K562 (cell line): ENCODE measurements at regions not wholly inside any gene's neighbourhood (a gene's known extent, or its start where the extent isn't known, plus 50 kb on each side); places are given as distances from the start of the nearest gene placed in this dataset.

Experiments
- ATAC-seq: fragments of 200-7000 bp; cut with Tn5 transposase; 3 replicates; pipeline ENCODE4 v1.9.1; 2020; ENCODE audit warnings: moderate library complexity
- BruUV-seq: library from RNA; stranded (reverse); fragments of 400-500 nt; replicated peaks from 2 replicates; lab custom pipeline; 2021; lab: Mats Ljungman, UMichigan
- CTCF ChIA-PET: fragments of 300-600 bp; formaldehyde crosslinking; extraction: SDS; loops from one replicate; lab custom pipeline; 2021; ENCODE audit warnings: low intra/inter-chr PET ratio; lab: Yijun Ruan, JAX
- POLR2A ChIA-PET: fragments of 300-600, 350-650 bp; sonication (Branson Sonifier 250); formaldehyde crosslinking; extraction: SDS; loops from one replicate; lab custom pipeline; 2021; ENCODE audit warnings: antibody characterized with exemption, inconsistent platforms; lab: Yijun Ruan, JAX
- DNase-seq, 4 experiments: peaks; one replicate each; pipeline versions ENCODE4 v3.0.0 to v3.0.0-alpha.2; 2011 to 2018; ENCODE audit warnings: low spot score in 3 of 4, mixed read lengths in 3 of 4; ENCODE audit errors: extremely low read depth in 1 of 4
- FAIRE-seq: peaks from 2 replicates; lab custom pipeline; 2011; peaks lifted over from hg19 to GRCh38; lab: Jason Lieb, UNC
- H2AFZ ChIP-seq: 2 replicates; pipeline ENCODE4 v1.6.0; 2011; ENCODE audit warnings: low read depth, low read length, control low read depth, inconsistent platforms
- H3K27ac ChIP-seq: fragments of 200-600 bp; 3 replicates; pipeline ENCODE4 v1.8.0; 2011; ENCODE audit warnings: low read depth, mild to moderate bottlenecking, control low read depth, inconsistent platforms, low read length, moderate library complexity, mixed read lengths; ENCODE audit errors: extremely low read depth
- H3K27me3 ChIP-seq, 2 experiments: fragments of 300-600 bp in 1 of 2; 2 replicates in 1 of 2; 3 replicates in 1 of 2; pipeline versions ENCODE4 v1.6.0 to v1.8.0; 2011; ENCODE audit warnings: inconsistent platforms in 2 of 2, low read length in 2 of 2, mild to moderate bottlenecking in 1 of 2, mixed read lengths in 1 of 2, moderate library complexity in 1 of 2; ENCODE audit not compliant: control insufficient read depth in 2 of 2, insufficient read depth in 2 of 2
- H3K36me3 ChIP-seq: fragments of 300-600 bp; 3 replicates; pipeline ENCODE4 v1.8.0; 2011; ENCODE audit warnings: mild to moderate bottlenecking, low read length, inconsistent platforms; ENCODE audit not compliant: control insufficient read depth, insufficient read depth
- H3K4me1 ChIP-seq, 2 experiments: fragments of 200-600 bp in 1 of 2; replicated peaks in 1 of 2; 2 replicates in 1 of 2; 3 replicates in 1 of 2; pipeline versions ENCODE4 v1.5.1 to v1.8.0; 2011; ENCODE audit warnings: inconsistent platforms in 2 of 2, low read length in 2 of 2, mild to moderate bottlenecking in 1 of 2, mixed read lengths in 1 of 2, moderate library complexity in 1 of 2; ENCODE audit not compliant: control insufficient read depth in 2 of 2, insufficient read depth in 2 of 2
- H3K4me2 ChIP-seq: 2 replicates; pipeline ENCODE4 v1.6.1; 2011; ENCODE audit warnings: low read length, control low read depth, inconsistent platforms, mixed read lengths; ENCODE audit not compliant: insufficient read depth
- H3K4me3 ChIP-seq: fragments of 200-600 bp; sonication (generic), shearing (Covaris generic); 2 replicates; pipeline ENCODE4 v1.5.1; 2016; ENCODE audit warnings: control low read depth, inconsistent platforms
- H3K79me2 ChIP-seq: fragments of 200-600 bp; 3 replicates; pipeline ENCODE4 v1.8.0; 2011; ENCODE audit warnings: low read length, inconsistent platforms; ENCODE audit not compliant: control insufficient read depth, insufficient read depth
- H3K9ac ChIP-seq, 2 experiments: 2 replicates each; pipeline versions ENCODE4 v1.6.0 to v1.6.1; 2011; ENCODE audit warnings: low read depth in 2 of 2, low read length in 2 of 2, control low read depth in 1 of 2, inconsistent platforms in 1 of 2, mild to moderate bottlenecking in 1 of 2, mixed read lengths in 1 of 2; ENCODE audit not compliant: insufficient read depth in 1 of 2
- H3K9me1 ChIP-seq: one replicate; pipeline ENCODE4 v1.6.0; 2011; ENCODE audit warnings: inconsistent platforms, mild to moderate bottlenecking, low read length, moderate library complexity; ENCODE audit not compliant: control insufficient read depth, insufficient read depth
- H3K9me3 ChIP-seq: replicated peaks from 2 replicates; pipeline ENCODE4 v1.5.1; 2011; ENCODE audit warnings: low read depth, low read length, inconsistent platforms; ENCODE audit not compliant: control insufficient read depth, insufficient read depth
- H4K20me1 ChIP-seq: replicated peaks from 2 replicates; pipeline ENCODE4 v1.6.1; 2011; ENCODE audit warnings: low read length, inconsistent platforms, mixed read lengths; ENCODE audit not compliant: control insufficient read depth, insufficient read depth
- HDGF ChIP-seq: fragments of 450-650 bp; IDR thresholded peaks from 2 replicates; pipeline ENCODE4 v1.6.1; 2016
- MAFF ChIP-seq: IDR thresholded peaks from 2 replicates; pipeline ENCODE4 v1.6.1; 2012; ENCODE audit warnings: low read length, improper control_type of control experiment
- MEF2D ChIP-seq: conservative IDR thresholded peaks from 2 replicates; pipeline ENCODE4 v1.6.1; 2016; ENCODE audit warnings: low read depth, missing genetic modification characterization, missing compliant biosample characterization
- NCOR1 ChIP-seq: fragments of 450-650 bp; IDR thresholded peaks from 2 replicates; pipeline ENCODE4 v1.6.1; 2016; ENCODE audit warnings: mild to moderate bottlenecking, moderate library complexity
- PHF8 ChIP-seq: fragments of 200-600 bp; sonication (generic); IDR thresholded peaks from 2 replicates; pipeline ENCODE4 v1.6.1; 2012; ENCODE audit warnings: mixed run types, mild to moderate bottlenecking, inconsistent platforms, low read length, moderate library complexity, borderline replicate concordance
- ZNF316 ChIP-seq: fragments of 450-650 bp; IDR thresholded peaks from 2 replicates; pipeline ENCODE4 v1.6.1; 2016
- ZNF707 ChIP-seq: fragments of 250-450 bp; sonication (Bioruptor Pico); conservative IDR thresholded peaks from 2 replicates; pipeline ENCODE4 v1.8.0; 2022; ENCODE audit warnings: inconsistent platforms, mild to moderate bottlenecking, moderate library complexity
- in situ Hi-C: fragments of 300-500 bp; cut with MboI; formaldehyde crosslinking; loops from 4 replicates; pipeline ENCODE4 v1.15.0; 2018; ENCODE audit warnings: inconsistent platforms, mixed read lengths
- intact Hi-C: fragments of 100-400 bp; cut with micrococcal nuclease; formaldehyde crosslinking; loops from 2 replicates; pipeline ENCODE4 v1.14.2; 2022
- TF ChIP-seq, protein P1 (sequence below): sonication (generic); formaldehyde crosslinking; IDR thresholded peaks from 2 replicates; pipeline ENCODE4 v1.9.0; 2022; ENCODE audit warnings: mild to moderate bottlenecking, missing genetic modification reagents
- TF ChIP-seq, protein P2 (sequence below): sonication (generic); formaldehyde crosslinking; IDR thresholded peaks from 2 replicates; pipeline ENCODE4 v1.8.0; 2022; ENCODE audit warnings: mild to moderate bottlenecking, missing genetic modification reagents, borderline replicate concordance
- TF ChIP-seq, protein P3 (sequence below): fragments of 200-800 bp; sonication (Bioruptor generic); IDR thresholded peaks from 2 replicates; pipeline ENCODE4 v1.6.1; 2017; ENCODE audit warnings: missing genetic modification characterization, missing compliant biosample characterization
- TF ChIP-seq, protein P4 (sequence below): fragments of 450-650 bp; IDR thresholded peaks from 2 replicates; pipeline ENCODE4 v1.6.1; 2016; ENCODE audit warnings: low read depth

DNA sequence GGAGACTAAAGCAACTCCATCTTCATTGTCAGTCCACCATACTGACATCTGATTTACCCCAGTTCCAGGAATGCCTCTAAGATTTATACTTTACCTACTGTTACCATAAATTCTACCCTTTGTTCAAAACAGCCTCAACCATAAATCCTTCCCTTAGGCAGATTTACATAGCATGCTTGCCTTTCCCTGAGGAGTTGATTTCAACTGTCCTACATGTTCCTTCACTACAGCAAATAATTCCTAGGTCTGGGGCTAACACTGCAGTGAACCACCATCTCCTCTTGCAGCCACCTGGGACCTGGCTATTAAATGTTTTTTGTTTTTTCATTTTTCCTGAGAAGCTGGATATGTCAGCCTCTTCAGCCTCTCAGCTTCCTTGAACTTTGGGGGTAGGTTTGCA lies 166.9 kb upstream of the PDE4D start:
- in situ Hi-C loops = no loop called here
- H2AFZ ChIP-seq = no peak overlapping the region
- POLR2A ChIA-PET = no interaction called here
- TF ChIP-seq, protein P1, sequence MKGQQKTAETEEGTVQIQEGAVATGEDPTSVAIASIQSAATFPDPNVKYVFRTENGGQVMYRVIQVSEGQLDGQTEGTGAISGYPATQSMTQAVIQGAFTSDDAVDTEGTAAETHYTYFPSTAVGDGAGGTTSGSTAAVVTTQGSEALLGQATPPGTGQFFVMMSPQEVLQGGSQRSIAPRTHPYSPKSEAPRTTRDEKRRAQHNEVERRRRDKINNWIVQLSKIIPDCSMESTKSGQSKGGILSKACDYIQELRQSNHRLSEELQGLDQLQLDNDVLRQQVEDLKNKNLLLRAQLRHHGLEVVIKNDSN (CRISPR knock-in tag) = no peak
- TF ChIP-seq NCOR1 = no peak
- no peak for TF ChIP-seq MAFF
- TF ChIP-seq, protein P2, sequence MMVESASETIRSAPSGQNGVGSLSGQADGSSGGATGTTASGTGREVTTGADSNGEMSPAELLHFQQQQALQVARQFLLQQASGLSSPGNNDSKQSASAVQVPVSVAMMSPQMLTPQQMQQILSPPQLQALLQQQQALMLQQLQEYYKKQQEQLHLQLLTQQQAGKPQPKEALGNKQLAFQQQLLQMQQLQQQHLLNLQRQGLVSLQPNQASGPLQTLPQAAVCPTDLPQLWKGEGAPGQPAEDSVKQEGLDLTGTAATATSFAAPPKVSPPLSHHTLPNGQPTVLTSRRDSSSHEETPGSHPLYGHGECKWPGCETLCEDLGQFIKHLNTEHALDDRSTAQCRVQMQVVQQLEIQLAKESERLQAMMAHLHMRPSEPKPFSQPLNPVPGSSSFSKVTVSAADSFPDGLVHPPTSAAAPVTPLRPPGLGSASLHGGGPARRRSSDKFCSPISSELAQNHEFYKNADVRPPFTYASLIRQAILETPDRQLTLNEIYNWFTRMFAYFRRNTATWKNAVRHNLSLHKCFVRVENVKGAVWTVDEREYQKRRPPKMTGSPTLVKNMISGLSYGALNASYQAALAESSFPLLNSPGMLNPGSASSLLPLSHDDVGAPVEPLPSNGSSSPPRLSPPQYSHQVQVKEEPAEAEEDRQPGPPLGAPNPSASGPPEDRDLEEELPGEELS = no peak
- no peak for TF ChIP-seq PHF8
- TF ChIP-seq ZNF707 = no peak
- no peak for TF ChIP-seq HDGF
- TF ChIP-seq MEF2D (tag) = no peak
- no peak for TF ChIP-seq ZNF316
- TF ChIP-seq, protein P3, sequence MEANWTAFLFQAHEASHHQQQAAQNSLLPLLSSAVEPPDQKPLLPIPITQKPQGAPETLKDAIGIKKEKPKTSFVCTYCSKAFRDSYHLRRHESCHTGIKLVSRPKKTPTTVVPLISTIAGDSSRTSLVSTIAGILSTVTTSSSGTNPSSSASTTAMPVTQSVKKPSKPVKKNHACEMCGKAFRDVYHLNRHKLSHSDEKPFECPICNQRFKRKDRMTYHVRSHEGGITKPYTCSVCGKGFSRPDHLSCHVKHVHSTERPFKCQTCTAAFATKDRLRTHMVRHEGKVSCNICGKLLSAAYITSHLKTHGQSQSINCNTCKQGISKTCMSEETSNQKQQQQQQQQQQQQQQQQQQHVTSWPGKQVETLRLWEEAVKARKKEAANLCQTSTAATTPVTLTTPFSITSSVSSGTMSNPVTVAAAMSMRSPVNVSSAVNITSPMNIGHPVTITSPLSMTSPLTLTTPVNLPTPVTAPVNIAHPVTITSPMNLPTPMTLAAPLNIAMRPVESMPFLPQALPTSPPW (CRISPR knock-in tag) = no peak
- TF ChIP-seq, protein P4, sequence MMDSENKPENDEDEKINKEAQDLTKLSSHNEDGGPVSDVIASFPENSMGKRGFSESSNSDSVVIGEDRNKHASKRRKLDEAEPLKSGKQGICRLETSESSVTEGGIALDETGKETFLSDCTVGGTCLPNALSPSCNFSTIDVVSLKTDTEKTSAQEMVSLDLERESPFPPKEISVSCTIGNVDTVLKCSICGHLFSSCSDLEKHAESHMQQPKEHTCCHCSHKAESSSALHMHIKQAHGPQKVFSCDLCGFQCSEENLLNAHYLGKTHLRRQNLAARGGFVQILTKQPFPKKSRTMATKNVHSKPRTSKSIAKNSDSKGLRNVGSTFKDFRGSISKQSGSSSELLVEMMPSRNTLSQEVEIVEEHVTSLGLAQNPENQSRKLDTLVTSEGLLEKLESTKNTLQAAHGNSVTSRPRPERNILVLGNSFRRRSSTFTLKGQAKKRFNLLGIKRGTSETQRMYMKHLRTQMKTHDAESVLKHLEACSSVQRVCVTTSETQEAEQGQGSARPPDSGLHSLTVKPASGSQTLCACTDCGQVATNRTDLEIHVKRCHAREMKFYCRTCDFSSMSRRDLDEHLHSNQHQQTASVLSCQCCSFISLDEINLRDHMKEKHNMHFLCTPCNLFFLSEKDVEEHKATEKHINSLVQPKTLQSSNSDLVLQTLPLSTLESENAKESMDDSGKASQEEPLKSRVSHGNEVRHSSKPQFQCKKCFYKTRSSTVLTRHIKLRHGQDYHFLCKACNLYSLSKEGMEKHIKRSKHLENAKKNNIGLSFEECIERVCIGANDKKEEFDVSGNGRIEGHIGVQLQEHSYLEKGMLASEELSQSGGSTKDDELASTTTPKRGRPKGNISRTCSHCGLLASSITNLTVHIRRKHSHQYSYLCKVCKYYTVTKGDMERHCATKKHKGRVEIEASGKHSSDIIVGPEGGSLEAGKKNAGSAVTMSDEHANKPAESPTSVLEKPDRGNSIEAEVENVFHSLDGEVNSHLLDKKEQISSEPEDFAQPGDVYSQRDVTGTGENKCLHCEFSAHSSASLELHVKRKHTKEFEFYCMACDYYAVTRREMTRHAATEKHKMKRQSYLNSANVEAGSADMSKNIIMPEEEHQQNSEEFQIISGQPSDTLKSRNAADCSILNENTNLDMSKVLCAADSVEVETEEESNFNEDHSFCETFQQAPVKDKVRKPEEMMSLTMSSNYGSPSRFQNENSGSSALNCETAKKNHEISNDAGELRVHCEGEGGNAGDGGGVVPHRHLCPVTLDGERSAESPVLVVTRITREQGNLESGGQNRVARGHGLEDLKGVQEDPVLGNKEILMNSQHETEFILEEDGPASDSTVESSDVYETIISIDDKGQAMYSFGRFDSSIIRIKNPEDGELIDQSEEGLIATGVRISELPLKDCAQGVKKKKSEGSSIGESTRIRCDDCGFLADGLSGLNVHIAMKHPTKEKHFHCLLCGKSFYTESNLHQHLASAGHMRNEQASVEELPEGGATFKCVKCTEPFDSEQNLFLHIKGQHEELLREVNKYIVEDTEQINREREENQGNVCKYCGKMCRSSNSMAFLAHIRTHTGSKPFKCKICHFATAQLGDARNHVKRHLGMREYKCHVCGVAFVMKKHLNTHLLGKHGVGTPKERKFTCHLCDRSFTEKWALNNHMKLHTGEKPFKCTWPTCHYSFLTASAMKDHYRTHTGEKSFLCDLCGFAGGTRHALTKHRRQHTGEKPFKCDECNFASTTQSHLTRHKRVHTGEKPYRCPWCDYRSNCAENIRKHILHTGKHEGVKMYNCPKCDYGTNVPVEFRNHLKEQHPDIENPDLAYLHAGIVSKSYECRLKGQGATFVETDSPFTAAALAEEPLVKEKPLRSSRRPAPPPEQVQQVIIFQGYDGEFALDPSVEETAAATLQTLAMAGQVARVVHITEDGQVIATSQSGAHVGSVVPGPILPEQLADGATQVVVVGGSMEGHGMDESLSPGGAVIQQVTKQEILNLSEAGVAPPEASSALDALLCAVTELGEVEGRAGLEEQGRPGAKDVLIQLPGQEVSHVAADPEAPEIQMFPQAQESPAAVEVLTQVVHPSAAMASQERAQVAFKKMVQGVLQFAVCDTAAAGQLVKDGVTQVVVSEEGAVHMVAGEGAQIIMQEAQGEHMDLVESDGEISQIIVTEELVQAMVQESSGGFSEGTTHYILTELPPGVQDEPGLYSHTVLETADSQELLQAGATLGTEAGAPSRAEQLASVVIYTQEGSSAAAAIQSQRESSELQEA = no peak

More for the DNA sequence above, 166.9 kb upstream of the PDE4D start:
- Histone ChIP-seq H3K4me3 (no peak overlapping the region), H3K9me3 (no peaks in the 10 kb centered on the region), H3K36me3 (no peaks in the 10 kb centered on the region), H3K9me1 (no peaks in the 10 kb centered on the region), H4K20me1 (no peaks in the 10 kb centered on the region), H3K4me2 (no peak overlapping the region), H3K79me2 (no peaks in the 10 kb centered on the region), H3K27ac (no peak overlapping the region), H3K4me1 (no peaks in the 10 kb centered on the region), H3K9ac (no peak overlapping the region), H3K27me3 (no peaks in the 10 kb centered on the region)
- intact Hi-C loops = no loop called here
- CTCF ChIA-PET = no interaction called here
- FAIRE-seq (no peak), DNase-seq (no peak), ATAC-seq (no peak)
- no TSS peak for BruUV-seq
